Immature natural killer cell (primary cell): ENCODE measurements at regions not wholly inside any gene's neighbourhood (a gene's known extent, or its start where the extent isn't known, plus 50 kb on each side); places are given as distances from the start of the nearest gene placed in this dataset.

Source experiments
- DNase-seq, 3 donors: peaks; one replicate each; pipeline ENCODE4 v3.0.0; 2022; ENCODE audit warnings: mixed read lengths in 1 of 3
- H3K27ac Mint-ChIP-seq, 6 donors: one replicate each; pipeline ENCODE4 v1.8.0; 2020; ENCODE audit warnings: mixed read lengths in 6 of 6, mild to moderate bottlenecking in 5 of 6, inconsistent platforms in 4 of 6, moderate library complexity in 3 of 6
- H3K27me3 Mint-ChIP-seq, 3 donors: one replicate each; pipeline ENCODE4 v1.8.0; 2020 to 2021; ENCODE audit warnings: low read depth in 3 of 3, mild to moderate bottlenecking in 3 of 3, mixed read lengths in 3 of 3, moderate library complexity in 3 of 3, inconsistent platforms in 1 of 3
- H3K36me3 Mint-ChIP-seq, 3 donors: one replicate each; pipeline ENCODE4 v1.8.0; 2020; ENCODE audit warnings: mixed read lengths in 3 of 3, inconsistent platforms in 2 of 3, mild to moderate bottlenecking in 2 of 3
- H3K4me1 Mint-ChIP-seq, 2 donors: one replicate each; pipeline ENCODE4 v1.8.0; 2020; ENCODE audit warnings: inconsistent platforms in 2 of 2, mild to moderate bottlenecking in 2 of 2, mixed read lengths in 2 of 2, moderate library complexity in 1 of 2
- H3K4me3 Mint-ChIP-seq, 5 donors: one replicate each; pipeline ENCODE4 v1.8.0; 2020; ENCODE audit warnings: mild to moderate bottlenecking in 5 of 5, mixed read lengths in 5 of 5, inconsistent platforms in 3 of 5, moderate library complexity in 3 of 5
- H3K9me3 Mint-ChIP-seq, 6 donors: one replicate each; pipeline ENCODE4 v1.8.0; 2020; ENCODE audit warnings: mild to moderate bottlenecking in 6 of 6, mixed read lengths in 6 of 6, inconsistent platforms in 4 of 6, moderate library complexity in 3 of 6

GRCh38 chr5:3512361-3513095 lies 83.1 kb upstream of the IRX1 start:
- DNase-seq = no peak
- no peaks in the 10 kb centered on the region for H3K4me1 Mint-ChIP-seq
- H3K36me3 Mint-ChIP-seq = no peaks in the 10 kb centered on the region
- H3K4me3 Mint-ChIP-seq = no peak overlapping the region
- peaks cover 0 to 9% (median 3%) of the 10 kb centered on the region in 6 donors for H3K9me3 Mint-ChIP-seq
- peaks cover 2 to 8% (median 7%) of the 10 kb centered on the region in 3 donors for H3K27me3 Mint-ChIP-seq
- H3K27ac Mint-ChIP-seq = no peak overlapping the region

- Mint-ChIP-seq H3K36me3 (peaks cover 0 to under 1% (median 0%) of the 10 kb centered on the region in 3 donors), H3K4me3 (no peak overlapping the region), H3K27ac (no peak overlapping the region), H3K27me3 (peaks cover 2 to 8% (median 7%) of the 10 kb centered on the region in 3 donors), H3K4me1 (no peaks in the 10 kb centered on the region), H3K9me3 (peaks cover 0 to 8% (median 3%) of the 10 kb centered on the region in 6 donors)
- no peak for DNase-seq
Measured at GRCh38 chr5:3511934-3512333, 83.7 kb upstream of the IRX1 start.

- H3K27me3 Mint-ChIP-seq = peaks cover 2 to 8% (median 8%) of the 10 kb centered on the region in 3 donors
- no peak overlapping the region for H3K4me3 Mint-ChIP-seq
- no peaks in the 10 kb centered on the region for H3K4me1 Mint-ChIP-seq
- no peak for DNase-seq
- peaks cover 0 to 3% (median 0%) of the 10 kb centered on the region in 3 donors for H3K36me3 Mint-ChIP-seq
- H3K9me3 Mint-ChIP-seq = peaks cover 0 to 8% (median 2%) of the 10 kb centered on the region in 6 donors
- H3K27ac Mint-ChIP-seq = no peak overlapping the region
Measured at GRCh38 chr5:3511519-3511918, 84.1 kb upstream of the IRX1 start.

GRCh38 chr5:3510642-3511417 lies 84.8 kb upstream of the IRX1 start:
- peaks cover 2 to 10% (median 8%) of the 10 kb centered on the region in 3 donors for H3K27me3 Mint-ChIP-seq
- DNase-seq = no peak
- H3K4me3 Mint-ChIP-seq = no peak overlapping the region

GRCh38 chr5:3509290-3509689 lies 86.3 kb upstream of the IRX1 start:
- H3K9me3 Mint-ChIP-seq = peaks cover 0 to 8% (median 4%) of the 10 kb centered on the region in 6 donors
- no peak overlapping the region for H3K4me3 Mint-ChIP-seq
- no peaks in the 10 kb centered on the region for H3K4me1 Mint-ChIP-seq
- H3K27ac Mint-ChIP-seq = no peak overlapping the region
- H3K36me3 Mint-ChIP-seq = peaks cover 0 to 3% (median 0%) of the 10 kb centered on the region in 3 donors
- H3K27me3 Mint-ChIP-seq = peaks cover 2 to 10% (median 9%) of the 10 kb centered on the region in 3 donors
- no peak for DNase-seq

More at GRCh38 chr5:3510642-3511417, 84.8 kb upstream of the IRX1 start:
- Mint-ChIP-seq H3K27ac (no peak overlapping the region), H3K36me3 (peaks cover 0 to 3% (median 0%) of the 10 kb centered on the region in 3 donors), H3K4me1 (no peaks in the 10 kb centered on the region), H3K9me3 (peaks cover 0 to 8% (median 1%) of the 10 kb centered on the region in 6 donors)

- Mint-ChIP-seq H3K4me3 (no peak overlapping the region), H3K27me3 (peaks cover 2 to 14% (median 13%) of the 10 kb centered on the region in 3 donors), H3K4me1 (no peaks in the 10 kb centered on the region), H3K27ac (no peak overlapping the region), H3K36me3 (peaks cover 0 to 3% (median 0%) of the 10 kb centered on the region in 3 donors), H3K9me3 (peaks cover 0 to 8% (median 4%) of the 10 kb centered on the region in 6 donors)
- no peak for DNase-seq
Measured at GRCh38 chr5:3508395-3508794, 87.2 kb upstream of the IRX1 start.

GRCh38 chr5:3490957-3491507 lies 104.6 kb upstream of the IRX1 start:
- H3K4me3 Mint-ChIP-seq = no peak overlapping the region
- H3K27ac Mint-ChIP-seq = no peak overlapping the region
- no peaks in the 10 kb centered on the region for H3K4me1 Mint-ChIP-seq
- H3K9me3 Mint-ChIP-seq = peaks cover 0 to 8% (median 4%) of the 10 kb centered on the region in 6 donors
- no peak for DNase-seq
- H3K36me3 Mint-ChIP-seq = no peaks in the 10 kb centered on the region
- peaks cover 0 to 3% (median 0%) of the 10 kb centered on the region in 3 donors for H3K27me3 Mint-ChIP-seq

GRCh38 chr5:3489239-3489843 lies 106.3 kb upstream of the IRX1 start:
- H3K27me3 Mint-ChIP-seq = peaks cover 0 to 3% (median 0%) of the 10 kb centered on the region in 3 donors
- peaks cover 0 to 5% (median 3%) of the 10 kb centered on the region in 6 donors for H3K9me3 Mint-ChIP-seq
- H3K4me1 Mint-ChIP-seq = no peaks in the 10 kb centered on the region
- no peaks in the 10 kb centered on the region for H3K36me3 Mint-ChIP-seq
- H3K4me3 Mint-ChIP-seq = no peak overlapping the region
- no peak overlapping the region for H3K27ac Mint-ChIP-seq
- no peak for DNase-seq

- Mint-ChIP-seq H3K4me3 (no peak overlapping the region), H3K4me1 (no peaks in the 10 kb centered on the region), H3K9me3 (peaks cover 0 to 10% (median under 1%) of the 10 kb centered on the region in 6 donors), H3K36me3 (no peaks in the 10 kb centered on the region), H3K27ac (no peak overlapping the region), H3K27me3 (peaks cover 0 to 2% (median 0%) of the 10 kb centered on the region in 3 donors)
- no peak for DNase-seq
Measured at GRCh38 chr5:3484836-3485235, 110.8 kb upstream of the IRX1 start.

GRCh38 chr5:3481175-3481574 lies 114.5 kb upstream of the IRX1 start:
- no peak for DNase-seq
- H3K36me3 Mint-ChIP-seq = no peaks in the 10 kb centered on the region
- H3K27ac Mint-ChIP-seq = no peak overlapping the region
- peaks cover 0 to 2% (median 2%) of the 10 kb centered on the region in 3 donors for H3K27me3 Mint-ChIP-seq
- no peaks in the 10 kb centered on the region for H3K4me1 Mint-ChIP-seq
- no peak overlapping the region for H3K4me3 Mint-ChIP-seq
- peaks cover 0 to 19% (median under 1%) of the 10 kb centered on the region in 6 donors for H3K9me3 Mint-ChIP-seq

GRCh38 chr5:3475674-3476073 lies 120.0 kb upstream of the IRX1 start:
- H3K4me3 Mint-ChIP-seq = no peak overlapping the region
- H3K36me3 Mint-ChIP-seq = no peaks in the 10 kb centered on the region
- DNase-seq = no peak
- no peak overlapping the region for H3K27ac Mint-ChIP-seq
- peaks cover 0 to 12% (median 3%) of the 10 kb centered on the region in 6 donors for H3K9me3 Mint-ChIP-seq
- H3K27me3 Mint-ChIP-seq = peaks cover 0 to 4% (median 0%) of the 10 kb centered on the region in 3 donors
- no peaks in the 10 kb centered on the region for H3K4me1 Mint-ChIP-seq

GRCh38 chr5:3466392-3466791 lies 129.2 kb upstream of the IRX1 start:
- Mint-ChIP-seq H3K9me3 (peaks cover 4 to 12% (median 8%) of the 10 kb centered on the region in 6 donors), H3K4me1 (no peaks in the 10 kb centered on the region), H3K27me3 (peaks cover 0 to 3% (median 0%) of the 10 kb centered on the region in 3 donors), H3K36me3 (peaks cover 0 to 4% (median 0%) of the 10 kb centered on the region in 3 donors), H3K27ac (no peak overlapping the region), H3K4me3 (no peak overlapping the region)
- DNase-seq = no peak

GRCh38 chr5:3460416-3460815 lies 135.2 kb upstream of the IRX1 start:
- H3K4me3 Mint-ChIP-seq = no peak overlapping the region
- peaks cover 0 to 4% (median 0%) of the 10 kb centered on the region in 3 donors for H3K36me3 Mint-ChIP-seq
- H3K4me1 Mint-ChIP-seq = no peaks in the 10 kb centered on the region
- H3K27ac Mint-ChIP-seq = no peak overlapping the region
- H3K9me3 Mint-ChIP-seq = peaks cover 0 to 7% (median 0%) of the 10 kb centered on the region in 6 donors
- no peak for DNase-seq
- H3K27me3 Mint-ChIP-seq = no peaks in the 10 kb centered on the region
